NK-92 treated with Interleukin-12 subunit alpha and Interleukin-12 subunit beta, amount 100 ng/mL, for 24 hours (cell line): ENCODE measurements at regions not wholly inside any gene's neighbourhood (a gene's known extent, or its start where the extent isn't known, plus 50 kb on each side); places are given as distances from the start of the nearest gene placed in this dataset.

ENCODE experiments used
- DNase-seq: peaks from one replicate; lab custom pipeline; 2025; lab: John Stamatoyannopoulos, UW

DNA sequence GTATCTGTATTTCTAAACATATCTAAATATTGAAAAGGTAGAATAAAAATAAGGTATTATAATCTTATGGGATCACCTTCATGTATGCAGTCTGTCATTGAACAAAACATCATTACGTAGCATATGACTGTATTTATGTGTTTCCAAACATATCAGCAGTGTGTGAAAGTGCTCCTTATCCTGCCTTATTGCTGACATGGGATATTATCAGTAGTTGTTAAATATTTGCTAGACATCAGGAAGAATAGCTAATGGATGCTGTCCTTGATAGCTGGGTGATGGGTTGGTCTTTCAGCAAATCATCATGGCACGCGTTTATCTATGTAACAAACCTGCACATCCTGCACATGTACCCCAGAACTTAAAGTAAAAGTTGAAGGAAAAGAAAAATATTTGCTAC, 59.1 kb upstream of the FAM20A start:
- DNase-seq, result no peak

DNA sequence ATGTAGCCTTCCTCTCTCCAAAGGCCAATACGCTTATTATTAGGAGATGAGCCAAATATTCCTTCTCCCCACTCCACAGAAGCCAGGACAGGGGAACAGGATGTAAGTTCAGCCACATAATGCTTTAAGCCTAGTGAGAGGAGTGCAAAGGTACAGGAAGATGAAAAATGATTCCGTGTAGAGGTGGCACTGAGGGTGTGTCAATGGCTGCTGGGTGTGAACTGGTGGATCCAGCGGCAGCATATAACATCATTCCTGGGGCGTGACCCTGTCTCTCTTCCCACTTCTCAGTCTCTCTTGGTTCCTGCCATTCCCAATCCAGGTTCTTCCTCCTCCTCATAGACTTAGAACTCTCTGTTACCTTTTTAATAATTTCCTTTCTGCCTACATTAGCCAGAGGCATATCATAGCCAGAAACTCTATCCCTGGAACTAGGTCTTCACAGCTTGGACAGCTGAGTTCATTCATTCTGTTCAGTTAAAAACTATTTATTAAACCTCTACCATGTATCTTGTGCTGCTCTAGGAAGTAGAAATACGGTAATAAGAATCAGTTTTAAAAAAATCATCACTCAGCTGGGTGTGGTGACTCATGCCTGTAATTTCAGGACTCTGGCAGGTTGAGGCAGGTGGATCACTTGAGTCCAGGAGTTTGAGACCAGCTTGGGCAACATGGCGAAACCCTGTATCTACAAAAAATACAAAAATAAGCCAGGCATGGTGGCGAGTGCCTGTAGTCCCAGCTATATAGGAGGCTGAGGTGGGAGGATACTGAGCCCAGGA, 58.0 kb upstream of the FAM20A start:
- DNase-seq, result no peak

GRCh38 chr17:68657576-68657975, 56.4 kb upstream of the FAM20A start:
- DNase-seq, result no peak

- DNase-seq, result no peak
Observed at GRCh38 chr17:68657166-68657565, 56.0 kb upstream of the FAM20A start.

DNA sequence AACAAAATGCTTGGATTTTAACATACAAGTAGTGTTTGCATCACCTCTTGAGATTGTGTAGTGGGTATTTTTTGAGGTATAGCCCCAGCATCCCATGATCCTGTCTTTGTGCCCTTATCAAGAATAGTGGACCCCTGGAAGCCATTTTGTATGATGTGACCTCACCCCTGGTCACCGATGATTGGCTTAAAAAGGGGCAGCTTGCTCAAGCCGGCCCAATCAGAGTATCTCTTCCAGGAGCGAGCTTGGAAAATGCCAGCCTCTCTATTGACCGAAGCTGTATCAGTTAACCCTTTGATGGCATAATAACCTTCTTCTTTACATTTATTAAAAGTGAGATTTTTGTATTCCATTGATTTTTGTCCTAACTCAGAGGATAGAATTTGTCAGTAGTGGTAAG, 55.5 kb upstream of the FAM20A start:
- no peak for DNase-seq
